C4-2B (cell line): ENCODE measurements at regions not wholly inside any gene's neighbourhood (a gene's known extent, or its start where the extent isn't known, plus 50 kb on each side); places are given as distances from the start of the nearest gene placed in this dataset.

ENCODE experiments used
- H3K27ac ChIP-seq: fragments of 450-650 bp; 2 replicates; pipeline ENCODE4 v1.5.1; 2017
- ZFX ChIP-seq: fragments of 450-650 bp; IDR thresholded peaks from 2 replicates; pipeline ENCODE4 v1.6.1; 2017
- TF ChIP-seq, protein P1 (sequence below): fragments of 450-650 bp; conservative IDR thresholded peaks from 2 replicates; pipeline ENCODE4 v1.5.1; 2017; ENCODE audit warnings: mild to moderate bottlenecking

DNA sequence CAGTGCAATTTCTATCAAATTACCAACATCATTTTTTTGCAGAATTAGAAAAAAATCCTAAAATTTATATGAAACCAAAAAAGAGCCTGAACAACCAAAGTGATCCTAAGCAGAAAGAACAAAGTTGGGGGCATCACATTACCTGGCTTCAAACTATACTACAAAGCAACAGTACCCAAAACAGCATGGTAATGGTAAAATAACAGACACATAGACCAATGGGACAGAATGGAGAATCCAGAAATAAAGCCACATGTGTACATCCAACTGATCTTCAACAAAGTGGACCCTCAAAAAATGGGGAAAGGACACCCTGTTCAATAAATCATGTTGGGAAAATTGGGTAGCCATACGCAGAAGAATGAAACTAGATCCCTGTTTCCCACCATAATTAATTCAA, 245.7 kb upstream of the CTAGE1 start:
- no peak overlapping the region for H3K27ac ChIP-seq
- TF ChIP-seq, protein P1, sequence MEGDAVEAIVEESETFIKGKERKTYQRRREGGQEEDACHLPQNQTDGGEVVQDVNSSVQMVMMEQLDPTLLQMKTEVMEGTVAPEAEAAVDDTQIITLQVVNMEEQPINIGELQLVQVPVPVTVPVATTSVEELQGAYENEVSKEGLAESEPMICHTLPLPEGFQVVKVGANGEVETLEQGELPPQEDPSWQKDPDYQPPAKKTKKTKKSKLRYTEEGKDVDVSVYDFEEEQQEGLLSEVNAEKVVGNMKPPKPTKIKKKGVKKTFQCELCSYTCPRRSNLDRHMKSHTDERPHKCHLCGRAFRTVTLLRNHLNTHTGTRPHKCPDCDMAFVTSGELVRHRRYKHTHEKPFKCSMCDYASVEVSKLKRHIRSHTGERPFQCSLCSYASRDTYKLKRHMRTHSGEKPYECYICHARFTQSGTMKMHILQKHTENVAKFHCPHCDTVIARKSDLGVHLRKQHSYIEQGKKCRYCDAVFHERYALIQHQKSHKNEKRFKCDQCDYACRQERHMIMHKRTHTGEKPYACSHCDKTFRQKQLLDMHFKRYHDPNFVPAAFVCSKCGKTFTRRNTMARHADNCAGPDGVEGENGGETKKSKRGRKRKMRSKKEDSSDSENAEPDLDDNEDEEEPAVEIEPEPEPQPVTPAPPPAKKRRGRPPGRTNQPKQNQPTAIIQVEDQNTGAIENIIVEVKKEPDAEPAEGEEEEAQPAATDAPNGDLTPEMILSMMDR: no peak
- no peak for TF ChIP-seq ZFX

DNA sequence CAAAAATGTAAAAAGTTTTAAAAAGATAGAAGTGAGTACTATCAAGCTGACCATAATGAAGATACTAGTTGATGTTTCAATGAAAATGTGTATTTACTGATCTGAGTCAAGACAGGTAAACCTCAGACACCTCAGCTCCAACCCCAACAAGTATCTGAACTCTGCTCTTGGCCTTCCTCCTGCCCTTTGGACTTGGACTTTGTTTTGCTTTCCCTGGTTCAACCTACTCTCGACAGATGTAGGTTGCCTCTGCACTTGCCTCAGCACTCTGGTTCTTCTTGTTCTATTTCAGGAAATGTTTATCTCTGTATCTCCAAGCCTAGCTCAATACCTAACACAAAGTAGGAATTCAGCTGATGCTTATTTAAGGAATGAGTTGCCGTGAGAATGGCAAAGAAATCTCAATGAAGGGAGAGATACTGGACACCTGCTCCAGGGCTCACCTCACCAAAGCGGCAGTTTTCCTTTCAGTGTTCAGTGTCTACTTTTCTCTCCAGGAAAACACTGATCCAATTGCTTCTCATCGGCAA, 248.8 kb upstream of the CTAGE1 start:
- TF ChIP-seq, protein P1: no peak
- TF ChIP-seq ZFX: no peak
- H3K27ac ChIP-seq: no peak overlapping the region

DNA sequence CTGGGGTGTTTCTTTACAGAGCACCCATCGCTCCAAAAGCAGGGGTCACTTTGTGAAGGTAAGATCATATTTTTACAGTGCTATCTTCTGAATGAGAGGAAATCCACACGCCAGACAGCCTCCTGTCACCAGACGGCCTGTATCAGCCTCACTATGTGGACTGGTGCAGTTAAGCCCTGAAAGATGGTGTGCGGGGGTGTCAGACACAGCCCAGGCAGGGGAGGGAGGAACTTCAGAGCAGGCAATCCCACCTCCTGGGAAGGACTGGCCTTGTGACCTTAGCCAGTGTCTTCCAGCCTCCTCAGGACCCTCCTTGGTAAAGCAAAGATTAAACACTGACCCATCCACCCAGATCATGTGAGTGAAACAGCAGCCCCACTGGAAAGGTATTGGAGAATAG, 249.4 kb upstream of the CTAGE1 start:
- TF ChIP-seq, protein P1: no peak
- H3K27ac ChIP-seq: no peak overlapping the region

DNA sequence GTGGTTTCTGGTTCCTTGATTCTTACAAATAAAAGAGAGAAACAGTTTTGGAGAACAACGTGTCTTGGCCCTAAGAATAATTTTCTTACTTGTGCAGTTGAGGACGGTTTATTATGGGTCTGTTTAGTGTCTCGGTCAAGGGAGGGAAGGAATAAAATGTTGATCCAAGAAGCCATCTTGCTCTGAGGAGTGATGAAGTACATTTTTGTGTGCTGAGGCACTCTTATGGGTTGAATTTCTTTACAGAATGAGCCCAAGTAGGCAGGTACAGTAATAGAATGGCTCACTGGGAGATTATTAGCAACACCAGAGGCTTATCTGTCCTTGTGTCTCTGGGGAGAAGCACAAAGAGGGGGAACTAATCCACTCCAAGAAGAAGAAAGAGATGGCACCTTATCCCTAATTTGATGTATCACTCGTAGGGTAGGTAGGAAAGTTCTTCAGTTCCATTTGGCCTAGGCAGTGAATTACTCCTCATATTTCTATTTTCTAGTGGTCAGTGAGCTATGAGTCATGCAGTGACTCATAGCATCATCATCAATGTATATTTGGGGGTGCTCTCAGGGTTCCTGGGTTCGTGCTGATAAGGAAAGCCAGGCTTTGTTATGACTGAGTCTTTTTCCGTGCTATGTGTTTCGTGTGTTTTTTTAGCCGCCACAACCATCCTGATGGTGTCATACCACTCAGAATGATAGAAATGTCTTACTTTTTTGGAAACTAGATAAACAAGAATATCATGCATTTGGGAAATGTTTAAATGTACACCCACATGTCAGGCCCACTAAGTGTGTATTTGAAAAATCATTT, 250.1 kb upstream of the CTAGE1 start:
- TF ChIP-seq ZFX: no peak
- TF ChIP-seq, protein P1: no peak
- no peak overlapping the region for H3K27ac ChIP-seq

DNA sequence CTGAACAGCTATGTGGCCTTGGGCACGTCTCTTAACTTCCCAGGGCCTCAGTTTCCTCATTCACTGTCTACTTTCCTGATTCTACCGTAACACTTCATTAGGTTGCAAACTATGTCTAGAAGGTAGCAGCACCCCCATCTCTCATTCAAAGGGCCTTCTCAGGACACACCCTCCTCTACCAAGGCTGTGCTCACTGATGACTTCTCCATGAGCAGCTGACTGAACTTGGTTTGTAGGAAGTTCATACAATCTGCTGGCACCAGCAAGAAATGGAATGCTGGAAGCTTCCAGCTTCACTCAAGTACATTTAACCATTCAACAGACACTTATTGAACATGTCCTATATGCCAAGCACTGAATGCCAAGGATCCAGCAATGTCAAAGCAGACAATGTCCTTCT, 250.8 kb upstream of the CTAGE1 start:
- H3K27ac ChIP-seq: no peak overlapping the region

DNA sequence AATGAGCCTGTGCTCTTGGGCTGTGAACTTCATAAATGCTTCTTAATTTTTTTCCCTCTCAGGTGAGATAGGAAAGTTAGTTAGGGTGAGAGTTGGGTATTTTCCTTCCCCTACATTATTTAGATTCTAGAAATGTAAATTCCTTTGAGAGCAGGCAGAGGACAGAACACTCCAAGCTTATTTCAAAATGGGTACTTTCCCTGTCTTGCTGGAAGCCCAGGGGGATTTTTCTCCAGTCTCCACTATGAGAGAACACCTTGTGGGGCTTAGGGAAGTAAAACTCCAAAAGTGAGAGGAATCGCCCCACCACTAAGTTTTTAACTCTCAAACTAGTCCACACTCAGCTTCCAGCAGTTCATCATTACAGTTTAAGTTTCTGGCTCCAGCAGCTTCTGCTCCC, 253.2 kb upstream of the CTAGE1 start:
- no peak for TF ChIP-seq ZFX
- TF ChIP-seq, protein P1: no peak

More for the DNA sequence above, 250.8 kb upstream of the CTAGE1 start:
- TF ChIP-seq, protein P1: no peak
- TF ChIP-seq ZFX: no peak

DNA sequence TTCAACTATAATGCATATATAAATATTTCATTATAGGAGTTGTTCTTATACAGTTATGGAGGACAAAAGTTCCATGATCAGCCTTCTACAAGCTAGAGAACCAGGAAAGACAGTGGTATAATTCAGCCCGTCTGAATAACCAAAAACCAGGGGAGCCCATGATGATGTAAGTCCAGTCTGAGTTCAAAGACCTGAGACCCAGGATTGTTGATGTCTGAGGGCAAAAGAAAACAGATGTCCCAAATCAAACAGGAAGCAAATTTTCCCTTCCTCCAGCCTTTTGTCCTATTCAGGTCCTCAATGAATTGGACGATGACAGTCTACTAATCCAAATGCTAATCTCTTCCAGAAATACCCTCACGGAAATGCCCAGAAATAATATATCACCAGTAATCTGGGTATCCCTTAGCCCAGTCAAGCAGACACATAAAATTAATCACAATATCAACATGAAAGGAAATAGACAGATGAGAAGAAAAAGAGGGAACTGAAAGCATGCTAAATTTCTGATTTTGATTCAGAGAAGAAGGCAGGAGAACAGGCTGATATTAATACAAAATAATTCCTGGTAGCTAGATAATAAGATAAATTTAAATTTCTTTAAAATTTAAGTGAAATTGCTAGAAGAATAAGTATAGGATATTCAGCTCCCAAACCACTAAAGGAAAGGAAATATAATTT, 255.6 kb upstream of the CTAGE1 start:
- H3K27ac ChIP-seq: no peak overlapping the region
- TF ChIP-seq, protein P1: no peak
- no peak for TF ChIP-seq ZFX

More for the DNA sequence above, 253.2 kb upstream of the CTAGE1 start:
- no peak overlapping the region for H3K27ac ChIP-seq
